ENCODE measurements at regions not wholly inside any gene's neighbourhood (a gene's known extent, or its start where the extent isn't known, plus 50 kb on each side); places are given as distances from the start of the nearest gene placed in this dataset.
"Not testable (repeated sequence)": the region's sequence is repeated elsewhere in the genome, so short reads cannot be mapped to it uniquely, and the experiment has no call there.

GRCh38 chr7:69446213-69446612, 152.1 kb upstream of the AUTS2 start:
- TF ChIP-seq, protein P1, sequence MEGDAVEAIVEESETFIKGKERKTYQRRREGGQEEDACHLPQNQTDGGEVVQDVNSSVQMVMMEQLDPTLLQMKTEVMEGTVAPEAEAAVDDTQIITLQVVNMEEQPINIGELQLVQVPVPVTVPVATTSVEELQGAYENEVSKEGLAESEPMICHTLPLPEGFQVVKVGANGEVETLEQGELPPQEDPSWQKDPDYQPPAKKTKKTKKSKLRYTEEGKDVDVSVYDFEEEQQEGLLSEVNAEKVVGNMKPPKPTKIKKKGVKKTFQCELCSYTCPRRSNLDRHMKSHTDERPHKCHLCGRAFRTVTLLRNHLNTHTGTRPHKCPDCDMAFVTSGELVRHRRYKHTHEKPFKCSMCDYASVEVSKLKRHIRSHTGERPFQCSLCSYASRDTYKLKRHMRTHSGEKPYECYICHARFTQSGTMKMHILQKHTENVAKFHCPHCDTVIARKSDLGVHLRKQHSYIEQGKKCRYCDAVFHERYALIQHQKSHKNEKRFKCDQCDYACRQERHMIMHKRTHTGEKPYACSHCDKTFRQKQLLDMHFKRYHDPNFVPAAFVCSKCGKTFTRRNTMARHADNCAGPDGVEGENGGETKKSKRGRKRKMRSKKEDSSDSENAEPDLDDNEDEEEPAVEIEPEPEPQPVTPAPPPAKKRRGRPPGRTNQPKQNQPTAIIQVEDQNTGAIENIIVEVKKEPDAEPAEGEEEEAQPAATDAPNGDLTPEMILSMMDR (conservative IDR thresholded peaks at IDR 0.05): not testable (repeated sequence)
- not testable (repeated sequence) for TF ChIP-seq ZFX (IDR thresholded peaks at IDR 0.05)

Measured in C4-2B (cell line).